Liver (tissue), 8 donors: ENCODE measurements at regions not wholly inside any gene's neighbourhood (a gene's known extent, or its start where the extent isn't known, plus 50 kb on each side); places are given as distances from the start of the nearest gene placed in this dataset.

Source experiments
- DNase-seq: peaks from one replicate; pipeline ENCODE4 v3.0.0-alpha.2; 2017; ENCODE audit warnings: low spot score
- H3K27ac ChIP-seq, 2 donors: one replicate each; pipeline ENCODE4 v1.7.0; 2013; ENCODE audit warnings: inconsistent platforms in 2 of 2, low read length in 2 of 2, control low read depth in 1 of 2, low read depth in 1 of 2, mild to moderate bottlenecking in 1 of 2
- H3K27me3 ChIP-seq, 4 donors: one replicate each; pipeline versions ENCODE4 v1.6.1 to v1.7.0; 2013; ENCODE audit warnings: low read length in 3 of 4, inconsistent platforms in 1 of 4, mild to moderate bottlenecking in 1 of 4, moderate library complexity in 1 of 4; ENCODE audit not compliant: control insufficient read depth in 4 of 4, insufficient read depth in 4 of 4
- H3K36me3 ChIP-seq, 4 donors: one replicate each; pipeline versions ENCODE4 v1.6.1 to v1.7.0; 2013; ENCODE audit warnings: low read length in 3 of 4, mild to moderate bottlenecking in 3 of 4, low read depth in 1 of 4, moderate library complexity in 1 of 4; ENCODE audit not compliant: control insufficient read depth in 4 of 4, insufficient read depth in 3 of 4
- H3K4me1 ChIP-seq, 4 donors: one replicate each; pipeline versions ENCODE4 v1.6.1 to v1.7.0; 2013; ENCODE audit warnings: low read length in 3 of 4, mild to moderate bottlenecking in 3 of 4, moderate library complexity in 1 of 4; ENCODE audit not compliant: control insufficient read depth in 4 of 4, insufficient read depth in 4 of 4
- H3K4me3 ChIP-seq, 3 donors: one replicate each; pipeline versions ENCODE4 v1.6.1 to v1.7.0; 2013; ENCODE audit warnings: low read length in 3 of 3, control low read depth in 1 of 3, low read depth in 1 of 3, mild to moderate bottlenecking in 1 of 3
- H3K9ac ChIP-seq, 2 donors: one replicate each; pipeline ENCODE4 v1.7.0; 2013; ENCODE audit warnings: low read length in 2 of 2, mild to moderate bottlenecking in 2 of 2, moderate library complexity in 2 of 2, control low read depth in 1 of 2, low read depth in 1 of 2
- H3K9me3 ChIP-seq, 4 donors: one replicate each; pipeline versions ENCODE4 v1.6.1 to v1.7.0; 2013; ENCODE audit warnings: low read length in 3 of 4; ENCODE audit not compliant: control insufficient read depth in 4 of 4
- EGR1 ChIP-seq, 2 donors: IDR thresholded peaks; 2 replicates each; pipeline ENCODE4 v1.6.1; 2016 to 2018; ENCODE audit warnings: antibody characterized with exemption in 2 of 2, low read depth in 2 of 2
- FOXA1 ChIP-seq: IDR thresholded peaks from 2 replicates; pipeline ENCODE4 v1.6.1; 2016; ENCODE audit warnings: antibody characterized with exemption
- FOXA2 ChIP-seq: IDR thresholded peaks from 2 replicates; pipeline ENCODE4 v1.6.1; 2016; ENCODE audit warnings: antibody characterized with exemption
- GABPA ChIP-seq, 2 donors: IDR thresholded peaks in 1 of 2; conservative IDR thresholded peaks in 1 of 2; 2 replicates each; pipeline ENCODE4 v1.6.1; 2016; ENCODE audit warnings: antibody characterized with exemption in 2 of 2, mild to moderate bottlenecking in 1 of 2, moderate library complexity in 1 of 2
- HNF4A ChIP-seq, 2 donors: conservative IDR thresholded peaks; 2 replicates each; pipeline ENCODE4 v1.6.1; 2016; ENCODE audit warnings: antibody characterized with exemption in 2 of 2, mild to moderate bottlenecking in 2 of 2
- HNF4G ChIP-seq: IDR thresholded peaks from 2 replicates; pipeline ENCODE4 v1.6.1; 2016; ENCODE audit warnings: antibody characterized with exemption
- JUND ChIP-seq, 2 donors: IDR thresholded peaks; 2 replicates each; pipeline ENCODE4 v1.6.1; 2016; ENCODE audit warnings: antibody characterized with exemption in 2 of 2
- NR2F2 ChIP-seq: IDR thresholded peaks from 2 replicates; pipeline ENCODE4 v1.6.1; 2016; ENCODE audit warnings: antibody characterized with exemption
- RAD21 ChIP-seq, 2 donors: IDR thresholded peaks; 2 replicates each; pipeline ENCODE4 v1.6.1; 2016; ENCODE audit warnings: antibody characterized with exemption in 2 of 2, mild to moderate bottlenecking in 2 of 2
- RXRA ChIP-seq, 2 donors: IDR thresholded peaks; 2 replicates each; pipeline ENCODE4 v1.6.1; 2017 to 2018; ENCODE audit warnings: antibody characterized with exemption in 2 of 2, mild to moderate bottlenecking in 1 of 2
- SP1 ChIP-seq: IDR thresholded peaks from 2 replicates; pipeline ENCODE4 v1.6.1; 2018; ENCODE audit warnings: antibody characterized with exemption, mild to moderate bottlenecking
- TAF1 ChIP-seq: conservative IDR thresholded peaks from 2 replicates; pipeline ENCODE4 v1.6.1; 2016; ENCODE audit warnings: antibody characterized with exemption, mild to moderate bottlenecking
- YY1 ChIP-seq: IDR thresholded peaks from 2 replicates; pipeline ENCODE4 v1.6.1; 2016; ENCODE audit warnings: antibody characterized with exemption, mild to moderate bottlenecking
- WGBS: extraction: QIAGEN DNeasy Blood & Tissue Kit; methylation state at CpG from one replicate; pipeline ENCODE4 v1.1.7; 2013; 5-methylcytosine and 5-hydroxymethylcytosine counted together
- TF ChIP-seq, protein P1 (sequence below): fragments of 150-350 bp; IDR thresholded peaks from 2 replicates; pipeline ENCODE4 v1.5.1; 2017; ENCODE audit warnings: improper control_type of control experiment, low read depth, low read length; ENCODE audit not compliant: missing input control
- TF ChIP-seq, protein P2 (sequence below): IDR thresholded peaks from 2 replicates; pipeline ENCODE4 v1.6.1; 2016; ENCODE audit warnings: antibody characterized with exemption
- TF ChIP-seq, protein P3 (sequence below): IDR thresholded peaks from 2 replicates; pipeline ENCODE4 v1.6.1; 2016; ENCODE audit warnings: antibody characterized with exemption
- TF ChIP-seq, protein P4 (sequence below): IDR thresholded peaks from 2 replicates; pipeline ENCODE4 v1.6.1; 2016; ENCODE audit warnings: antibody characterized with exemption, mild to moderate bottlenecking
- donor health status: healthy.
- donor health status: healthy.
- donor health status: healthy.
- donor health status: healthy.
- donor health status: healthy.

DNA sequence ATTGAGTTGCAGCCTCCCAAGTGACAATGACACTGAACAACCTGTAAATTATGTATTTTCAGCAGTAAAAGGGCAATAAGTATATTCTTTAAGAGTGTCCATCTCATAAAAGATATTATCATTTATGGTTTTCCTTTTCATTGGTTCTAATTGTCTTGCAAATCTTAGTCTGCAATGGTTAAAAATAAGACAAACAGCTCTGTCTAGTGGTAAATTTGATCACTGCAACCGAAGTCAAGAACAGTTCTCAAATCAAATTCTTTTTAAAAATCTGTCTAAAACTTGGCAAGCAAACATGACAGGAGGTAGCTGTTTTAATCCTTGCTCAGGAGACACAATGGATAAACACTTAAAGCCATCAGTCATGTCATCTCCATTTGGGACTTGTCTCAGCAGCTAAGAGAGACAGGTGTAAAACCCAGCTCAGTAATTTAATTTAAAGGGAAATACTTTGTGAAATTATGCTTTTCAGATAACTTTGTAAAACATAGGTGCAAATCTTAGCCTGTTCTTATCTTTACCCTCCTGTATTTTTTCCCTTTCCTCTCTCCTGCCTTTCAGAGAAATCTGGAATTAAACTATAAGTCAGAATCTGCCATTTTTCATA, 150.3 kb upstream of the ARHGEF26 start:
- H3K36me3 ChIP-seq: no peaks in the 10 kb centered on the region
- DNase-seq: no peak
- H3K4me3 ChIP-seq: no peak overlapping the region
- TF ChIP-seq RAD21 (IDR thresholded peaks at IDR 0.05): peak; percentile 54 to 55
- TF ChIP-seq, protein P1, sequence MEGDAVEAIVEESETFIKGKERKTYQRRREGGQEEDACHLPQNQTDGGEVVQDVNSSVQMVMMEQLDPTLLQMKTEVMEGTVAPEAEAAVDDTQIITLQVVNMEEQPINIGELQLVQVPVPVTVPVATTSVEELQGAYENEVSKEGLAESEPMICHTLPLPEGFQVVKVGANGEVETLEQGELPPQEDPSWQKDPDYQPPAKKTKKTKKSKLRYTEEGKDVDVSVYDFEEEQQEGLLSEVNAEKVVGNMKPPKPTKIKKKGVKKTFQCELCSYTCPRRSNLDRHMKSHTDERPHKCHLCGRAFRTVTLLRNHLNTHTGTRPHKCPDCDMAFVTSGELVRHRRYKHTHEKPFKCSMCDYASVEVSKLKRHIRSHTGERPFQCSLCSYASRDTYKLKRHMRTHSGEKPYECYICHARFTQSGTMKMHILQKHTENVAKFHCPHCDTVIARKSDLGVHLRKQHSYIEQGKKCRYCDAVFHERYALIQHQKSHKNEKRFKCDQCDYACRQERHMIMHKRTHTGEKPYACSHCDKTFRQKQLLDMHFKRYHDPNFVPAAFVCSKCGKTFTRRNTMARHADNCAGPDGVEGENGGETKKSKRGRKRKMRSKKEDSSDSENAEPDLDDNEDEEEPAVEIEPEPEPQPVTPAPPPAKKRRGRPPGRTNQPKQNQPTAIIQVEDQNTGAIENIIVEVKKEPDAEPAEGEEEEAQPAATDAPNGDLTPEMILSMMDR: peak; percentile 29
- TF ChIP-seq JUND (IDR thresholded peaks at IDR 0.05): no peak
- no peak for TF ChIP-seq RXRA (IDR thresholded peaks at IDR 0.05)
- no peaks in the 10 kb centered on the region for H3K27me3 ChIP-seq
- H3K27ac ChIP-seq: no peak overlapping the region
- H3K9me3 ChIP-seq: no peaks in the 10 kb centered on the region
- no peak overlapping the region for H3K9ac ChIP-seq
- H3K4me1 ChIP-seq: no peaks in the 10 kb centered on the region
- 1% methylated on average over 1 of the region's 1 CpG for WGBS

DNA sequence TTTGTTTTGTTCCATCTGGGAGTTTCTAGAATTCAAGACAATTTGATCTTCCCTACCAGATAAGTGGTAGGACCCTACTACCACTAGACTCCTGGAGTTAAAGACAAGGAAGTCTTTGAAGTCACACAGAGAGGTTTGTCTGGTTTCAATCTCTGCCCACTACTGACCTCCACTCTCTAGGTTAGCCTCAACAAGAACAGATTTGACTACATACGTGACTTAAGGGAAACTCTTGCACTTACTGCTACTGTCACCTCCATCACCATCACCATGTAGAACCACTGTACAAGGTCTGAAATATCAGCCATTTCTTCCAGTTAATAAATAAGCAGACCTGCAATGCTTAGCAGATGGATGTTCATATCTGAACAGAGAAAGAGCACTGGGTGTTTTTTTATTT, 148.3 kb upstream of the ARHGEF26 start:
- WGBS: 83% methylated on average over 1 of the region's 1 CpG
- no peak for DNase-seq
- H3K4me1 ChIP-seq: no peaks in the 10 kb centered on the region
- no peaks in the 10 kb centered on the region for H3K9me3 ChIP-seq
- TF ChIP-seq YY1: no peak
- TF ChIP-seq TAF1: no peak
- no peak for TF ChIP-seq RXRA (IDR thresholded peaks at IDR 0.05)
- no peak for TF ChIP-seq FOXA1
- no peak for TF ChIP-seq FOXA2
- no peak for TF ChIP-seq HNF4A (conservative IDR thresholded peaks at IDR 0.05)
- TF ChIP-seq, protein P2, sequence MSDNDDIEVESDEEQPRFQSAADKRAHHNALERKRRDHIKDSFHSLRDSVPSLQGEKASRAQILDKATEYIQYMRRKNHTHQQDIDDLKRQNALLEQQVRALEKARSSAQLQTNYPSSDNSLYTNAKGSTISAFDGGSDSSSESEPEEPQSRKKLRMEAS: no peak
- TF ChIP-seq, protein P3, sequence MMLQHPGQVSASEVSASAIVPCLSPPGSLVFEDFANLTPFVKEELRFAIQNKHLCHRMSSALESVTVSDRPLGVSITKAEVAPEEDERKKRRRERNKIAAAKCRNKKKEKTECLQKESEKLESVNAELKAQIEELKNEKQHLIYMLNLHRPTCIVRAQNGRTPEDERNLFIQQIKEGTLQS: no peak
- no peak for TF ChIP-seq NR2F2
- TF ChIP-seq, protein P1: no peak
- no peak for TF ChIP-seq JUND (IDR thresholded peaks at IDR 0.05)
- TF ChIP-seq HNF4G: no peak
- TF ChIP-seq GABPA (IDR thresholded peaks at IDR 0.05 in 1 of 2, conservative IDR thresholded peaks at IDR 0.05 in 1 of 2): no peak
- TF ChIP-seq, protein P4, sequence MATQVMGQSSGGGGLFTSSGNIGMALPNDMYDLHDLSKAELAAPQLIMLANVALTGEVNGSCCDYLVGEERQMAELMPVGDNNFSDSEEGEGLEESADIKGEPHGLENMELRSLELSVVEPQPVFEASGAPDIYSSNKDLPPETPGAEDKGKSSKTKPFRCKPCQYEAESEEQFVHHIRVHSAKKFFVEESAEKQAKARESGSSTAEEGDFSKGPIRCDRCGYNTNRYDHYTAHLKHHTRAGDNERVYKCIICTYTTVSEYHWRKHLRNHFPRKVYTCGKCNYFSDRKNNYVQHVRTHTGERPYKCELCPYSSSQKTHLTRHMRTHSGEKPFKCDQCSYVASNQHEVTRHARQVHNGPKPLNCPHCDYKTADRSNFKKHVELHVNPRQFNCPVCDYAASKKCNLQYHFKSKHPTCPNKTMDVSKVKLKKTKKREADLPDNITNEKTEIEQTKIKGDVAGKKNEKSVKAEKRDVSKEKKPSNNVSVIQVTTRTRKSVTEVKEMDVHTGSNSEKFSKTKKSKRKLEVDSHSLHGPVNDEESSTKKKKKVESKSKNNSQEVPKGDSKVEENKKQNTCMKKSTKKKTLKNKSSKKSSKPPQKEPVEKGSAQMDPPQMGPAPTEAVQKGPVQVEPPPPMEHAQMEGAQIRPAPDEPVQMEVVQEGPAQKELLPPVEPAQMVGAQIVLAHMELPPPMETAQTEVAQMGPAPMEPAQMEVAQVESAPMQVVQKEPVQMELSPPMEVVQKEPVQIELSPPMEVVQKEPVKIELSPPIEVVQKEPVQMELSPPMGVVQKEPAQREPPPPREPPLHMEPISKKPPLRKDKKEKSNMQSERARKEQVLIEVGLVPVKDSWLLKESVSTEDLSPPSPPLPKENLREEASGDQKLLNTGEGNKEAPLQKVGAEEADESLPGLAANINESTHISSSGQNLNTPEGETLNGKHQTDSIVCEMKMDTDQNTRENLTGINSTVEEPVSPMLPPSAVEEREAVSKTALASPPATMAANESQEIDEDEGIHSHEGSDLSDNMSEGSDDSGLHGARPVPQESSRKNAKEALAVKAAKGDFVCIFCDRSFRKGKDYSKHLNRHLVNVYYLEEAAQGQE: no peak
- no peak for TF ChIP-seq SP1
- TF ChIP-seq EGR1 (IDR thresholded peaks at IDR 0.05; ENCODE audit: low read depth in 2 of 2): no peak
- H3K9ac ChIP-seq: no peak overlapping the region
- H3K4me3 ChIP-seq: no peak overlapping the region
- H3K27ac ChIP-seq: no peak overlapping the region
- H3K27me3 ChIP-seq: no peaks in the 10 kb centered on the region
- H3K36me3 ChIP-seq: no peaks in the 10 kb centered on the region
